CD14-positive monocyte (primary cell): ENCODE measurements at regions not wholly inside any gene's neighbourhood (a gene's known extent, or its start where the extent isn't known, plus 50 kb on each side); places are given as distances from the start of the nearest gene placed in this dataset.

Experiments used
- DNase-seq, 3 donors: peaks; one replicate each; pipeline ENCODE4 v3.0.0-alpha.2; 2011 to 2022
- H2AFZ ChIP-seq: 2 replicates; pipeline ENCODE4 v1.6.0; 2012; ENCODE audit warnings: mild to moderate bottlenecking, low read depth, low read length, inconsistent platforms; ENCODE audit not compliant: insufficient read depth, poor library complexity, severe bottlenecking
- H3K27ac ChIP-seq, 2 donors: 1 replicate in 1 of 2; 2 replicates in 1 of 2; pipeline ENCODE4 v1.5.1; 2012 to 2013; ENCODE audit warnings: low read length in 2 of 2, control low read depth in 1 of 2, inconsistent platforms in 1 of 2, low read depth in 1 of 2, mild to moderate bottlenecking in 1 of 2
- H3K27me3 ChIP-seq, 2 donors: one replicate each; pipeline versions ENCODE4 v1.6.0 to v1.6.1; 2011 to 2013; ENCODE audit warnings: low read length in 2 of 2; ENCODE audit not compliant: control insufficient read depth in 2 of 2, insufficient read depth in 2 of 2
- H3K36me3 ChIP-seq, 2 donors: replicated peaks in 1 of 2; 1 replicate in 1 of 2; 2 replicates in 1 of 2; pipeline versions ENCODE4 v1.5.1 to v1.6.1; 2012 to 2013; ENCODE audit warnings: low read length in 2 of 2, control low read depth in 1 of 2, inconsistent platforms in 1 of 2, mild to moderate bottlenecking in 1 of 2; ENCODE audit not compliant: insufficient read depth in 2 of 2, control insufficient read depth in 1 of 2
- H3K4me1 ChIP-seq, 2 donors: 1 replicate in 1 of 2; 2 replicates in 1 of 2; pipeline versions ENCODE4 v1.5.1 to v1.6.1; 2012 to 2013; ENCODE audit warnings: low read length in 2 of 2, control low read depth in 1 of 2, inconsistent platforms in 1 of 2, mild to moderate bottlenecking in 1 of 2, moderate library complexity in 1 of 2; ENCODE audit not compliant: insufficient read depth in 2 of 2, control insufficient read depth in 1 of 2
- H3K4me2 ChIP-seq: replicated peaks from 2 replicates; pipeline ENCODE3; 2012; ENCODE audit warnings: low read length, moderate library complexity, mild to moderate bottlenecking; ENCODE audit not compliant: poor library complexity, severe bottlenecking; ENCODE audit errors: extremely low read depth
- H3K4me3 ChIP-seq, 3 experiments: fragments of 200-600 bp in 1 of 3; sonication (generic) in 1 of 3; replicated peaks in 1 of 3; 1 replicate in 2 of 3; 2 replicates in 1 of 3; pipeline ENCODE4 v1.5.1; 2011 to 2013; ENCODE audit warnings: low read length in 3 of 3, mild to moderate bottlenecking in 3 of 3, control low read depth in 2 of 3, low read depth in 2 of 3, inconsistent platforms in 1 of 3, moderate library complexity in 1 of 3
- H3K79me2 ChIP-seq: 2 replicates; pipeline ENCODE4 v1.6.0; 2012; ENCODE audit warnings: mild to moderate bottlenecking, control low read depth, inconsistent platforms, low read length, moderate library complexity; ENCODE audit not compliant: insufficient read depth
- H3K9ac ChIP-seq: 2 replicates; pipeline ENCODE4 v1.6.0; 2017; ENCODE audit warnings: low read length, mild to moderate bottlenecking; ENCODE audit not compliant: insufficient read depth, poor library complexity, severe bottlenecking
- H3K9me3 ChIP-seq, 2 donors: replicated peaks in 1 of 2; 1 replicate in 1 of 2; 2 replicates in 1 of 2; pipeline versions ENCODE4 v1.5.1 to v1.6.1; 2012 to 2013; ENCODE audit warnings: low read length in 2 of 2, control low read depth in 1 of 2; ENCODE audit not compliant: control insufficient read depth in 1 of 2, insufficient read depth in 1 of 2
- H4K20me1 ChIP-seq: 2 replicates; pipeline ENCODE4 v1.6.0; 2012; ENCODE audit warnings: mild to moderate bottlenecking, low read length, control low read depth, moderate library complexity; ENCODE audit not compliant: insufficient read depth
- H3K27ac Mint-ChIP-seq, 7 donors: one replicate each; pipeline ENCODE4 v1.8.0; 2020; ENCODE audit warnings: mild to moderate bottlenecking in 7 of 7, mixed read lengths in 7 of 7, moderate library complexity in 6 of 7, inconsistent platforms in 2 of 7
- H3K27me3 Mint-ChIP-seq, 3 donors: one replicate each; pipeline ENCODE4 v1.8.0; 2021 to 2022; ENCODE audit warnings: low read depth in 3 of 3, mild to moderate bottlenecking in 3 of 3, mixed read lengths in 3 of 3, moderate library complexity in 3 of 3, inconsistent platforms in 1 of 3
- H3K36me3 Mint-ChIP-seq, 2 donors: one replicate each; pipeline ENCODE4 v1.8.0; 2020; ENCODE audit warnings: mixed read lengths in 2 of 2, inconsistent platforms in 1 of 2, mild to moderate bottlenecking in 1 of 2
- H3K4me1 Mint-ChIP-seq: one replicate; pipeline ENCODE4 v1.8.0; 2020; ENCODE audit warnings: mild to moderate bottlenecking, mixed read lengths
- H3K4me3 Mint-ChIP-seq, 2 donors: one replicate each; pipeline ENCODE4 v1.8.0; 2020; ENCODE audit warnings: mild to moderate bottlenecking in 2 of 2, mixed read lengths in 2 of 2, moderate library complexity in 1 of 2
- H3K9me3 Mint-ChIP-seq, 7 donors: one replicate each; pipeline ENCODE4 v1.8.0; 2020 to 2022; ENCODE audit warnings: mixed read lengths in 7 of 7, mild to moderate bottlenecking in 6 of 7, moderate library complexity in 6 of 7, inconsistent platforms in 2 of 7
- CTCF ChIP-seq: fragments of 200-600 bp; IDR thresholded peaks from one replicate; pipeline ENCODE4 v1.8.0; 2022; ENCODE audit warnings: antibody characterized with exemption, mild to moderate bottlenecking
- WGBS: methylation state at CpG from one replicate; pipeline ENCODE4 v1.1.5; 2013; ENCODE audit warnings: missing lambda C conversion rate; ENCODE audit not compliant: insufficient coverage; 5-methylcytosine and 5-hydroxymethylcytosine counted together
- intact Hi-C, 2 donors: fragments of 100-400 bp; cut with micrococcal nuclease; formaldehyde crosslinking; loops; one replicate each; pipeline versions ENCODE4 v1.15.0 to v1.15.1; 2023

GRCh38 chr14:98417001-98417400, 855.0 kb downstream of the BCL11B start:
- Histone ChIP-seq H3K4me2 (no peak overlapping the region), H3K9ac (no peak overlapping the region), H3K79me2 (no peaks in the 10 kb centered on the region), H3K9me3 (peaks cover 0 to 4% of the 10 kb centered on the region in 2 donors), H4K20me1 (no peaks in the 10 kb centered on the region), H2AFZ (no peak overlapping the region), H3K4me3 (no peak overlapping the region), H3K36me3 (no peaks in the 10 kb centered on the region), H3K27ac (no peak overlapping the region), H3K27me3 (no peaks in the 10 kb centered on the region), H3K4me1 (no peaks in the 10 kb centered on the region)
- DNase-seq, result no peak
- Mint-ChIP-seq H3K4me3 (no peak overlapping the region), H3K36me3 (no peaks in the 10 kb centered on the region), H3K27me3 (peaks cover 0 to 2% (median 0%) of the 10 kb centered on the region in 3 donors), H3K9me3 (peaks cover 2 to 7% (median 3%) of the 10 kb centered on the region in 7 donors), H3K27ac (peak overlapping the region in 1 of 7 donors; percentile 47), H3K4me1 (no peaks in the 10 kb centered on the region)
- TF ChIP-seq CTCF, result no peak
- 95% methylated on average over 15 of the region's 15 CpGs for WGBS
- intact Hi-C loops, result no loop called here

- no peaks in the 10 kb centered on the region for H3K4me1 Mint-ChIP-seq
- H3K9me3 Mint-ChIP-seq, result peaks cover 0 to 6% (median 0%) of the 10 kb centered on the region in 7 donors
- H4K20me1 ChIP-seq, result no peaks in the 10 kb centered on the region
- H3K9me3 ChIP-seq, result no peaks in the 10 kb centered on the region
- no peak overlapping the region for H2AFZ ChIP-seq
- no peak overlapping the region for H3K27ac Mint-ChIP-seq
- no peaks in the 10 kb centered on the region for H3K79me2 ChIP-seq
- H3K27ac ChIP-seq, result no peak overlapping the region
- H3K27me3 Mint-ChIP-seq, result peaks cover 0 to 1% (median 0%) of the 10 kb centered on the region in 3 donors
- H3K4me3 Mint-ChIP-seq, result no peak overlapping the region
- no peak for DNase-seq
- intact Hi-C loops, result no loop called here
- no peaks in the 10 kb centered on the region for H3K4me1 ChIP-seq
- H3K36me3 Mint-ChIP-seq, result no peaks in the 10 kb centered on the region
- H3K27me3 ChIP-seq, result no peaks in the 10 kb centered on the region
- no peaks in the 10 kb centered on the region for H3K36me3 ChIP-seq
- H3K4me2 ChIP-seq, result no peak overlapping the region
- no peak overlapping the region for H3K4me3 ChIP-seq
- no CpG with 5 or more reads among the region's 2 CpGs for WGBS
- H3K9ac ChIP-seq, result no peak overlapping the region
- TF ChIP-seq CTCF, result no peak
These were observed 843.5 kb downstream of the BCL11B start for GRCh38 chr14:98428483-98428994.
